Gastrocnemius medialis (tissue), 4 donors: ENCODE measurements at regions not wholly inside any gene's neighbourhood (a gene's known extent, or its start where the extent isn't known, plus 50 kb on each side); places are given as distances from the start of the nearest gene placed in this dataset.

ENCODE experiments used
- ATAC-seq, 2 donors: fragments of 150-250 bp; one replicate each; pipeline ENCODE4 v1.9.1; 2016
- DNase-seq, 2 donors: peaks; one replicate each; pipeline ENCODE4 v3.0.0-alpha.2; 2019
- H3K27ac ChIP-seq, 4 donors: fragments of 200-600 bp; sonication (generic); 1 replicate in 1 of 4; 2 replicates in 3 of 4; pipeline ENCODE4 v1.5.1; 2016 to 2018; ENCODE audit warnings: mild to moderate bottlenecking in 2 of 4, moderate library complexity in 1 of 4
- H3K27me3 ChIP-seq, 3 donors: fragments of 200-600 bp; sonication (generic) in 2 of 3; 1 replicate in 1 of 3; 2 replicates in 2 of 3; pipeline versions ENCODE4 v1.5.1 to v1.6.0; 2016 to 2019; ENCODE audit warnings: mild to moderate bottlenecking in 1 of 3, moderate library complexity in 1 of 3
- H3K36me3 ChIP-seq, 2 donors: fragments of 200-600 bp; sonication (generic) in 1 of 2; one replicate each; pipeline ENCODE4 v1.5.1; 2017 to 2018
- H3K4me1 ChIP-seq, 2 donors: fragments of 200-600 bp; sonication (generic) in 1 of 2; one replicate each; pipeline ENCODE4 v1.5.1; 2016 to 2017; ENCODE audit warnings: mild to moderate bottlenecking in 2 of 2
- H3K4me3 ChIP-seq, 4 donors: fragments of 200-600 bp; sonication (generic) in 3 of 4; 1 replicate in 1 of 4; 2 replicates in 3 of 4; pipeline ENCODE4 v1.5.1; 2016 to 2019; ENCODE audit warnings: mild to moderate bottlenecking in 2 of 4
- H3K9me3 ChIP-seq, 3 donors: fragments of 200-600 bp; sonication (generic) in 2 of 3; 1 replicate in 1 of 3; 2 replicates in 2 of 3; pipeline ENCODE4 v1.5.1; 2016 to 2019
- POLR2A ChIP-seq, 2 donors: fragments of 450-650 bp; IDR thresholded peaks; one replicate each; pipeline ENCODE4 v1.6.1; 2017; ENCODE audit warnings: antibody characterized with exemption in 2 of 2, mild to moderate bottlenecking in 2 of 2, moderate library complexity in 2 of 2
- in situ Hi-C, 4 donors: fragments of 200-750 bp; cut with MboI; loops; one replicate each; pipeline versions ENCODE4 v1.15.0 to v1.8.0; 2017; ENCODE audit warnings: low sequenced_read_pairs in 4 of 4
- intact Hi-C: fragments of 100-400 bp; cut with DNase I; formaldehyde crosslinking; loops from one replicate; pipeline ENCODE4 v1.15.1; 2023; ENCODE audit warnings: low total_unique reads
- TF ChIP-seq, protein P1 (sequence below), 5 experiments: fragments of 450-650 bp in 3 of 5; fragments of 200-600 bp in 2 of 5; sonication (generic) in 2 of 5; IDR thresholded peaks in 4 of 5; conservative IDR thresholded peaks in 1 of 5; 1 replicate in 4 of 5; 2 replicates in 1 of 5; pipeline ENCODE4 v1.5.1; 2016 to 2019; ENCODE audit warnings: antibody characterized with exemption in 5 of 5, mild to moderate bottlenecking in 3 of 5, moderate library complexity in 3 of 5

- ATAC-seq (peak in 1 of 2 donors; percentile 58), DNase-seq (no peak)
- Histone ChIP-seq H3K27me3 (no peaks in the 10 kb centered on the region), H3K9me3 (no peaks in the 10 kb centered on the region), H3K4me1 (no peaks in the 10 kb centered on the region), H3K36me3 (no peaks in the 10 kb centered on the region), H3K4me3 (no peak overlapping the region), H3K27ac (no peak overlapping the region)
- no peak for TF ChIP-seq POLR2A (IDR thresholded peaks at IDR 0.05)
- TF ChIP-seq, protein P1, sequence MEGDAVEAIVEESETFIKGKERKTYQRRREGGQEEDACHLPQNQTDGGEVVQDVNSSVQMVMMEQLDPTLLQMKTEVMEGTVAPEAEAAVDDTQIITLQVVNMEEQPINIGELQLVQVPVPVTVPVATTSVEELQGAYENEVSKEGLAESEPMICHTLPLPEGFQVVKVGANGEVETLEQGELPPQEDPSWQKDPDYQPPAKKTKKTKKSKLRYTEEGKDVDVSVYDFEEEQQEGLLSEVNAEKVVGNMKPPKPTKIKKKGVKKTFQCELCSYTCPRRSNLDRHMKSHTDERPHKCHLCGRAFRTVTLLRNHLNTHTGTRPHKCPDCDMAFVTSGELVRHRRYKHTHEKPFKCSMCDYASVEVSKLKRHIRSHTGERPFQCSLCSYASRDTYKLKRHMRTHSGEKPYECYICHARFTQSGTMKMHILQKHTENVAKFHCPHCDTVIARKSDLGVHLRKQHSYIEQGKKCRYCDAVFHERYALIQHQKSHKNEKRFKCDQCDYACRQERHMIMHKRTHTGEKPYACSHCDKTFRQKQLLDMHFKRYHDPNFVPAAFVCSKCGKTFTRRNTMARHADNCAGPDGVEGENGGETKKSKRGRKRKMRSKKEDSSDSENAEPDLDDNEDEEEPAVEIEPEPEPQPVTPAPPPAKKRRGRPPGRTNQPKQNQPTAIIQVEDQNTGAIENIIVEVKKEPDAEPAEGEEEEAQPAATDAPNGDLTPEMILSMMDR (IDR thresholded peaks at IDR 0.05 in 4 of 5, conservative IDR thresholded peaks at IDR 0.05 in 1 of 5): no peak
- in situ Hi-C loops: no loop called here
- intact Hi-C loops: no loop called here
Observed at GRCh38 chr2:145012214-145012670, 492.3 kb upstream of the ZEB2 start.

DNA sequence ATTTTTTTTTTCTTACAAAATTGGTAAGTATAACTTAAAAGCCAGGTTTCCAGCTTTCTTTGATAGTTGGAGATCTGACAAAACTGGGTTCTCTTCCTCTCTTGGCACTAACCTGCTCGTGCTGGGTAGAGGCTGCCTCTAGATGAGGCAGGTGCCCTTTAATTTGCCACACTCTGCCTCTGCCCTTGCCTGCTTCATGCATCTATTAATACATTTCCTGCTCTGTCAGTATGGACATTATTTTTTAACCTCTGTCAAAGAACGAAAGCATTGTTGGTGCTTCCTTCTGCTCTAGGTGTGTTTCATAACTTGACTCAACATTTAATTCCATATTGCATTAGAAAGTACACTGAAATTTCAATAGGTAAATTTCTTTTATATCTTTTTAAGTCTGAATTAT, 490.7 kb upstream of the ZEB2 start:
- Histone ChIP-seq H3K4me3 (no peak overlapping the region), H3K4me1 (no peaks in the 10 kb centered on the region), H3K27me3 (no peaks in the 10 kb centered on the region), H3K9me3 (no peaks in the 10 kb centered on the region), H3K36me3 (no peaks in the 10 kb centered on the region), H3K27ac (no peak overlapping the region)
- intact Hi-C loops (no loop called here), in situ Hi-C loops (no loop called here)
- no peak for DNase-seq
- TF ChIP-seq, protein P1 (IDR thresholded peaks at IDR 0.05 in 4 of 5, conservative IDR thresholded peaks at IDR 0.05 in 1 of 5): no peak
- no peak for TF ChIP-seq POLR2A (IDR thresholded peaks at IDR 0.05)
- no peak for ATAC-seq

DNA sequence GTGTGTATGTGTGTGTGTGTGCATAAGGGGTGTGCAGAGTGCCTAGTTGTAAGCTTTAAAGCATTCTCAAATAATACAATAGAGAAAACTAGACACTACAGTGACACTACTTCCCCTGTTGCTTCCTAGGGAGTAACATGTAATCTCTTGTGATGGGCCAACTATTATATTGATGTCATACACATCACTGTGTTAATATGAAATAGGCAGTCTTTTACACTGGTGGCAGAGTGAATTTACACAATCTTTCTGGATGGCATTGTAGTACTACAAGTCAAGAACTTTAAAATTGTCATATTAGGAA, 488.0 kb upstream of the ZEB2 start:
- ATAC-seq (no peak), DNase-seq (no peak)
- Histone ChIP-seq H3K9me3 (no peaks in the 10 kb centered on the region), H3K36me3 (no peaks in the 10 kb centered on the region), H3K4me3 (peak overlapping the region in 1 of 4 donors; percentile 16), H3K4me1 (no peaks in the 10 kb centered on the region), H3K27me3 (no peaks in the 10 kb centered on the region), H3K27ac (peak overlapping the region; percentile 38 to 66 (median 50))
- intact Hi-C loops: no loop called here
- in situ Hi-C loops: no loop called here
- no peak for TF ChIP-seq POLR2A (IDR thresholded peaks at IDR 0.05)
- TF ChIP-seq, protein P1 (IDR thresholded peaks at IDR 0.05 in 4 of 5, conservative IDR thresholded peaks at IDR 0.05 in 1 of 5): no peak

- peak overlapping the region in 2 of 4 donors; percentile 15 to 16 for H3K4me3 ChIP-seq
- ATAC-seq: peak; percentile 56 to 82
- intact Hi-C loops: no loop called here
- no peaks in the 10 kb centered on the region for H3K27me3 ChIP-seq
- peak overlapping the region; percentile 38 to 66 (median 50) for H3K27ac ChIP-seq
- peak; percentile 4 to 53 for DNase-seq
- in situ Hi-C loops: no loop called here
- TF ChIP-seq POLR2A (IDR thresholded peaks at IDR 0.05): no peak
- TF ChIP-seq, protein P1 (IDR thresholded peaks at IDR 0.05 in 4 of 5, conservative IDR thresholded peaks at IDR 0.05 in 1 of 5): no peak
- no peaks in the 10 kb centered on the region for H3K4me1 ChIP-seq
- H3K9me3 ChIP-seq: no peaks in the 10 kb centered on the region
- no peaks in the 10 kb centered on the region for H3K36me3 ChIP-seq
Observed at GRCh38 chr2:145007093-145007959, 487.4 kb upstream of the ZEB2 start.
